HCT116 (cell line): ENCODE measurements at regions not wholly inside any gene's neighbourhood (a gene's known extent, or its start where the extent isn't known, plus 50 kb on each side); places are given as distances from the start of the nearest gene placed in this dataset.

Experiments
- ATAC-seq: fragments of 200-7000 bp; cut with Tn5 transposase; 2 replicates; pipeline ENCODE4 v1.9.1; 2020; ENCODE audit warnings: mild to moderate bottlenecking, moderate library complexity
- BruUV-seq: library from RNA; stranded (reverse); fragments of 400-500 nt; replicated peaks from 2 replicates; lab custom pipeline; 2021; lab: Mats Ljungman, UMichigan
- CTCF ChIA-PET: fragments of 300-600 bp; sonication (Branson Sonifier 250); formaldehyde crosslinking; loops from one replicate; lab custom pipeline; 2021; ENCODE audit warnings: antibody characterized with exemption; lab: Charles Lee
- POLR2A ChIA-PET: fragments of 300-600, 350-600 bp; sonication (Branson Sonifier 250); formaldehyde crosslinking; loops from one replicate; lab custom pipeline; 2021; ENCODE audit warnings: antibody characterized with exemption; lab: Charles Lee
- RAD21 ChIA-PET, 2 experiments: fragments of 300-600 bp; sonication (Branson Sonifier 250); formaldehyde crosslinking; loops; one replicate each; lab custom pipeline; 2023; ENCODE audit warnings: low total read pairs in 2 of 2; ENCODE audit not compliant: uncharacterized antibody in 2 of 2, unreplicated experiment in 2 of 2, low non-redundant PET in 1 of 2; lab: Charles Lee
- DNase-seq: peaks from one replicate; pipeline ENCODE4 v3.0.0-alpha.2; 2010; ENCODE audit warnings: low read depth, low spot score
- H2AFZ ChIP-seq: fragments of 200-600 bp; shearing (Covaris generic), sonication (generic); 2 replicates; pipeline ENCODE4 v1.6.1; 2017; ENCODE audit warnings: low read depth, mixed run types, mixed read lengths, antibody characterized with exemption, low read length; ENCODE audit not compliant: poor library complexity, severe bottlenecking
- H3K27ac ChIP-seq: 2 replicates; pipeline ENCODE4 v1.5.1; 2012; ENCODE audit warnings: low read depth, low read length
- H3K27me3 ChIP-seq: fragments of 200-600 bp; sonication (generic); 2 replicates; pipeline ENCODE4 v1.6.1; 2016; ENCODE audit warnings: mixed run types, low read length, mixed read lengths; ENCODE audit not compliant: insufficient read depth
- H3K36me3 ChIP-seq, 2 experiments: fragments of 200-500 bp in 1 of 2; fragments of 200-600 bp in 1 of 2; sonication (Bioruptor generic) in 1 of 2; sonication (generic) in 1 of 2; 2 replicates each; pipeline versions ENCODE4 v1.5.1 to v1.6.1; 2014 to 2016; ENCODE audit warnings: low read length in 2 of 2, inconsistent platforms in 1 of 2, mixed read lengths in 1 of 2, mixed run types in 1 of 2; ENCODE audit not compliant: insufficient read depth in 2 of 2, control insufficient read depth in 1 of 2
- H3K4me1 ChIP-seq, 2 experiments: fragments of 200-600 bp in 1 of 2; sonication (generic) in 1 of 2; 2 replicates each; pipeline versions ENCODE4 v1.5.1 to v1.6.1; 2012 to 2017; ENCODE audit warnings: low read length in 2 of 2, inconsistent platforms in 1 of 2, mild to moderate bottlenecking in 1 of 2, mixed read lengths in 1 of 2, mixed run types in 1 of 2, moderate library complexity in 1 of 2; ENCODE audit not compliant: insufficient read depth in 2 of 2, control insufficient read depth in 1 of 2
- H3K4me2 ChIP-seq: fragments of 200-600 bp; sonication (generic); 2 replicates; pipeline ENCODE4 v1.6.1; 2017; ENCODE audit warnings: mixed run types, low read length, mixed read lengths
- H3K4me3 ChIP-seq, 2 experiments: fragments of 200-600 bp in 1 of 2; sonication (generic) in 1 of 2; replicated peaks in 1 of 2; 2 replicates each; pipeline ENCODE4 v1.5.1; 2011 to 2016; ENCODE audit warnings: low read length in 2 of 2, control low read depth in 1 of 2, low read depth in 1 of 2, mild to moderate bottlenecking in 1 of 2, mixed read lengths in 1 of 2, mixed run types in 1 of 2
- H3K79me2 ChIP-seq: fragments of 200-600 bp; sonication (generic); 2 replicates; pipeline ENCODE4 v1.6.1; 2017; ENCODE audit warnings: mild to moderate bottlenecking, mixed run types, low read length, moderate library complexity, mixed read lengths; ENCODE audit not compliant: insufficient read depth
- H3K9ac ChIP-seq: fragments of 200-600 bp; sonication (generic); 2 replicates; pipeline ENCODE4 v1.6.1; 2016; ENCODE audit warnings: low read length, mixed read lengths
- H3K9me2 ChIP-seq: fragments of 200-600 bp; sonication (generic), shearing (Covaris generic); 2 replicates; pipeline ENCODE4 v1.6.1; 2017; ENCODE audit warnings: mixed run types, mild to moderate bottlenecking, moderate library complexity; ENCODE audit not compliant: insufficient read depth
- H3K9me3 ChIP-seq, 2 experiments: fragments of 200-500 bp in 1 of 2; fragments of 200-600 bp in 1 of 2; sonication (Bioruptor generic) in 1 of 2; sonication (generic) in 1 of 2; 2 replicates each; pipeline ENCODE4 v1.6.1; 2014 to 2017; ENCODE audit warnings: low read length in 2 of 2, mixed read lengths in 2 of 2, inconsistent platforms in 1 of 2, low read depth in 1 of 2, mild to moderate bottlenecking in 1 of 2, mixed run types in 1 of 2, moderate library complexity in 1 of 2; ENCODE audit not compliant: control insufficient read depth in 1 of 2, insufficient read depth in 1 of 2
- H4K20me1 ChIP-seq: fragments of 200-600 bp; sonication (generic), shearing (Covaris generic); 2 replicates; pipeline ENCODE4 v1.6.1; 2017; ENCODE audit warnings: mixed run types, mild to moderate bottlenecking, moderate library complexity; ENCODE audit not compliant: insufficient read depth
- ATF3 ChIP-seq: IDR thresholded peaks from 2 replicates; pipeline ENCODE4 v1.6.1; 2012
- CBX3 ChIP-seq: IDR thresholded peaks from 2 replicates; pipeline ENCODE4 v1.6.1; 2012; ENCODE audit warnings: low read depth
- CEBPB ChIP-seq: IDR thresholded peaks from 2 replicates; pipeline ENCODE4 v1.6.1; 2012; ENCODE audit warnings: low read depth
- CTCF ChIP-seq, 3 experiments: fragments of 200-600 bp in 1 of 3; sonication (generic) in 1 of 3; IDR thresholded peaks in 2 of 3; conservative IDR thresholded peaks in 1 of 3; 2 replicates each; pipeline ENCODE4 v1.5.1; 2012 to 2017; ENCODE audit warnings: low read depth in 2 of 3, low read length in 2 of 3, antibody characterized with exemption in 1 of 3, borderline replicate concordance in 1 of 3, control low read depth in 1 of 3, mild to moderate bottlenecking in 1 of 3, mixed read lengths in 1 of 3, mixed run types in 1 of 3, moderate library complexity in 1 of 3; ENCODE audit not compliant: insufficient read depth in 1 of 3
- ELF1 ChIP-seq: IDR thresholded peaks from 2 replicates; pipeline ENCODE4 v1.6.1; 2012; ENCODE audit warnings: low read depth, borderline replicate concordance
- EZH2 ChIP-seq: fragments of 200-600 bp; sonication (generic); IDR thresholded peaks from 2 replicates; pipeline ENCODE4 v1.6.1; 2017; ENCODE audit warnings: antibody characterized with exemption, mixed run types
- FOSL1 ChIP-seq: IDR thresholded peaks from 2 replicates; pipeline ENCODE4 v1.6.1; 2012; ENCODE audit warnings: low read depth
- JUND ChIP-seq: IDR thresholded peaks from 2 replicates; pipeline ENCODE4 v1.6.1; 2012
- MAX ChIP-seq: IDR thresholded peaks from 2 replicates; pipeline ENCODE4 v1.6.1; 2012
- POLR2A ChIP-seq: IDR thresholded peaks from 2 replicates; pipeline ENCODE4 v1.7.0; 2011; ENCODE audit warnings: borderline replicate concordance; ENCODE audit not compliant: insufficient read depth, insufficient read length; ENCODE audit errors: extremely low read depth
- POLR2AphosphoS5 ChIP-seq: IDR thresholded peaks from 2 replicates; pipeline ENCODE4 v1.6.1; 2011; ENCODE audit warnings: mild to moderate bottlenecking, low read depth, low read length, moderate library complexity
- REST ChIP-seq: IDR thresholded peaks from 2 replicates; pipeline ENCODE4 v1.6.1; 2012; ENCODE audit warnings: low read depth
- SIN3A ChIP-seq: IDR thresholded peaks from 2 replicates; pipeline ENCODE4 v1.6.1; 2012; ENCODE audit warnings: low read depth
- SP1 ChIP-seq: IDR thresholded peaks from 2 replicates; pipeline ENCODE4 v1.6.1; 2012; ENCODE audit warnings: low read depth
- SRF ChIP-seq: IDR thresholded peaks from 2 replicates; pipeline ENCODE4 v1.6.1; 2012; ENCODE audit warnings: low read depth
- TCF7L2 ChIP-seq: IDR thresholded peaks from 2 replicates; pipeline ENCODE4 v1.7.0; 2011; ENCODE audit warnings: borderline replicate concordance, inconsistent platforms; ENCODE audit not compliant: insufficient read depth, insufficient read length; ENCODE audit errors: extremely low read depth
- ZFX ChIP-seq: fragments of 450-650 bp; IDR thresholded peaks from 2 replicates; pipeline ENCODE4 v1.6.1; 2017
- intact Hi-C: fragments of 100-400 bp; cut with micrococcal nuclease; formaldehyde crosslinking; loops from 2 replicates; pipeline ENCODE4 v1.10.0; 2022

- RAD21 ChIA-PET, result no interaction called here
- no peaks in the 10 kb centered on the region for H3K27me3 ChIP-seq
- TF ChIP-seq CBX3 (no peak), FOSL1 (no peak), JUND (no peak), TCF7L2 (no peak), POLR2AphosphoS5 (no peak), ELF1 (no peak), REST (no peak)
- H3K9me2 ChIP-seq, result no peaks in the 10 kb centered on the region
- no peaks in the 10 kb centered on the region for H4K20me1 ChIP-seq
- CTCF ChIA-PET, result no interaction called here
- no peak overlapping the region for H2AFZ ChIP-seq
- no peak overlapping the region for H3K27ac ChIP-seq
- H3K79me2 ChIP-seq, result no peaks in the 10 kb centered on the region
- H3K9me3 ChIP-seq, result no peaks in the 10 kb centered on the region
- no peak overlapping the region for H3K9ac ChIP-seq
- H3K4me2 ChIP-seq, result no peak overlapping the region
- POLR2A ChIA-PET, result no interaction called here
- H3K36me3 ChIP-seq, result no peaks in the 10 kb centered on the region
- no peak overlapping the region for H3K4me3 ChIP-seq
- ATAC-seq (no peak), DNase-seq (no peak)
- peaks cover 0 to 4% of the 10 kb centered on the region in 2 experiments; a peak in 1 of 4 replicates for H3K4me1 ChIP-seq
- intact Hi-C loops, result no loop called here
- no TSS peak for BruUV-seq
These were observed 606.0 kb upstream of the PITX2 start for GRCh38 chr4:111228874-111229273.

- no peaks in the 10 kb centered on the region for H3K9me2 ChIP-seq
- H3K36me3 ChIP-seq, result no peaks in the 10 kb centered on the region
- no peaks in the 10 kb centered on the region for H3K79me2 ChIP-seq
- H4K20me1 ChIP-seq, result no peaks in the 10 kb centered on the region
- H3K4me3 ChIP-seq, result no peak overlapping the region
- no peak overlapping the region for H3K9ac ChIP-seq
- intact Hi-C loops, result no loop called here
- POLR2A ChIA-PET, result no interaction called here
- peaks cover 0 to 4% of the 10 kb centered on the region in 2 experiments; a peak in 1 of 4 replicates for H3K4me1 ChIP-seq
- DNase-seq (no peak), ATAC-seq (no peak)
- no peak overlapping the region for H3K27ac ChIP-seq
- CTCF ChIA-PET, result no interaction called here
- RAD21 ChIA-PET, result no interaction called here
- no TSS peak for BruUV-seq
- H2AFZ ChIP-seq, result no peak overlapping the region
- no peak overlapping the region for H3K4me2 ChIP-seq
- H3K9me3 ChIP-seq, result no peaks in the 10 kb centered on the region
- H3K27me3 ChIP-seq, result no peaks in the 10 kb centered on the region
- TF ChIP-seq SP1, result no peak
- no peak for TF ChIP-seq ATF3
- no peak for TF ChIP-seq CEBPB
- no peak for TF ChIP-seq ZFX
- no peak for TF ChIP-seq JUND
- TF ChIP-seq TCF7L2, result no peak
- no peak for TF ChIP-seq POLR2A
- no peak for TF ChIP-seq CBX3
- no peak for TF ChIP-seq MAX
- TF ChIP-seq EZH2, result no peak
- TF ChIP-seq FOSL1, result no peak
- TF ChIP-seq CTCF (IDR thresholded peaks at IDR 0.05 in 2 of 3, conservative IDR thresholded peaks at IDR 0.05 in 1 of 3; ENCODE audit: borderline replicate concordance in 1 of 3, insufficient read depth in 1 of 3, low read depth in 2 of 3, low read length in 2 of 3), result no peak
- TF ChIP-seq SIN3A, result no peak
- no peak for TF ChIP-seq SRF
- TF ChIP-seq ELF1, result no peak
These were observed 607.4 kb upstream of the PITX2 start for GRCh38 chr4:111230265-111230664.
